GM12891 (cell line): ENCODE measurements at regions not wholly inside any gene's neighbourhood (a gene's known extent, or its start where the extent isn't known, plus 50 kb on each side); places are given as distances from the start of the nearest gene placed in this dataset.

Experiments
- POLR2A ChIP-seq: IDR thresholded peaks from 2 replicates; pipeline ENCODE4 v1.6.1; 2011; ENCODE audit warnings: low read depth, low read length, control low read depth
- POLR2AphosphoS5 ChIP-seq: IDR thresholded peaks from 2 replicates; pipeline ENCODE4 v1.6.1; 2011; ENCODE audit warnings: low read depth, low read length, control low read depth
- POU2F2 ChIP-seq: IDR thresholded peaks from 2 replicates; pipeline ENCODE4 v1.6.1; 2011; ENCODE audit warnings: low read depth, mild to moderate bottlenecking, control low read depth, low read length, moderate library complexity
- SPI1 ChIP-seq: IDR thresholded peaks from 2 replicates; pipeline ENCODE4 v1.6.1; 2011; ENCODE audit warnings: low read depth, low read length, control low read depth
- TAF1 ChIP-seq: IDR thresholded peaks from 2 replicates; pipeline ENCODE4 v1.6.1; 2011; ENCODE audit warnings: low read depth, low read length, control low read depth

DNA sequence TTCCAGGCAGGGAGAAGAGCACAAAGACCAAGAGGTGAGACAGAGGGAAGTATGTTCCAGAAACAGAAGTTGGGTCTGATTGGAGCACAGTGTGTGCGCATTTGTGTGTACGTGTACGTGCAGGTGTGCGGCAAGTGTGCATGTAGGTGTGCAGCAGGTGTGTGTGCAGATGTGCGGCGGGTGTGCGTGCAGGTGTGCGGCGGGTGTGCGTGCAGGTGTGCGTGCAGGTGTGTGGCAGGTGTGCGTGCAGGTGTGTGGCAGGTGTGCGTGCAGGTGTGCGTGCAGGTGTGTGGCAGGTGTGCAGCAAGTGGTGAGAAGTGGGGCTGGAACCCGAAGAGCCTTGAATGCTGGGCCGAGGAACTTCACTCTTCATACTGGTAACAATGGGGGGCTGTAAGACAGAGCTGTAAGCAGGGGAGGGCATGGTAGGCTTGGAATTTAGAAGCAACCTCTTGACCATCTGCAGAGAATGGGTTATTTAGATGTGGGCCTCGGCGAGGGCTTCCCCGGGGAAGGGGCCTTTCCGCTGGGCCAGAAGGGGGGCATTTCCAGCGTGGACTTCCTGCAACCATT, 118.0 kb upstream of the WNT4 start:
- no peak for TF ChIP-seq POLR2A
- no peak for TF ChIP-seq POLR2AphosphoS5
- TF ChIP-seq TAF1: no peak
- TF ChIP-seq POU2F2: no peak
- no peak for TF ChIP-seq SPI1
